ENCODE measurements at regions not wholly inside any gene's neighbourhood (a gene's known extent, or its start where the extent isn't known, plus 50 kb on each side); places are given as distances from the start of the nearest gene placed in this dataset.
"Not testable (repeated sequence)": the region's sequence is repeated elsewhere in the genome, so short reads cannot be mapped to it uniquely, and the experiment has no call there.

- TF ChIP-seq YY1 (IDR thresholded peaks at IDR 0.05; ENCODE audit: insufficient read depth, insufficient read length) (no peak), ZNF274 (IDR thresholded peaks at IDR 0.05; ENCODE audit: low read depth, low read length) (no peak), SUZ12 (IDR thresholded peaks at IDR 0.05; ENCODE audit: extremely low read depth, insufficient read depth, insufficient read length) (no peak)
Observed at GRCh38 chr13:94854688-94855087, 142.3 kb upstream of the SOX21 start.

GRCh38 chr13:94851576-94851975, 139.2 kb upstream of the SOX21 start:
- Histone ChIP-seq H3K9ac (ENCODE audit: insufficient read length, low read depth) (no peak overlapping the region), H3K4me1 (ENCODE audit: insufficient read depth, insufficient read length) (no peaks in the 10 kb centered on the region), H3K4me3 (ENCODE audit: insufficient read length, low read depth) (no peak overlapping the region), H3K27me3 (ENCODE audit: insufficient read depth, insufficient read length) (no peaks in the 10 kb centered on the region), H3K36me3 (ENCODE audit: insufficient read depth, insufficient read length, low read length) (no peaks in the 10 kb centered on the region), H3K9me3 (ENCODE audit: insufficient read depth, low read length) (peaks cover 9% of the 10 kb centered on the region; the same call in 1 of the 2 replicates)
- DNase-seq (ENCODE audit: low read depth, low spot score) = no peak
- TF ChIP-seq ZNF274 (IDR thresholded peaks at IDR 0.05; ENCODE audit: low read depth, low read length) = no peak
- TF ChIP-seq YY1 (IDR thresholded peaks at IDR 0.05; ENCODE audit: insufficient read depth, insufficient read length) = no peak
- TF ChIP-seq SUZ12 (IDR thresholded peaks at IDR 0.05; ENCODE audit: extremely low read depth, insufficient read depth, insufficient read length) = no peak

More at GRCh38 chr13:94854688-94855087, 142.3 kb upstream of the SOX21 start:
- no peak overlapping the region for H3K9ac ChIP-seq (ENCODE audit: insufficient read length, low read depth)
- H3K27me3 ChIP-seq (ENCODE audit: insufficient read depth, insufficient read length) = no peaks in the 10 kb centered on the region
- peaks cover 2% of the 10 kb centered on the region for H3K4me1 ChIP-seq (ENCODE audit: insufficient read depth, insufficient read length)
- no peaks in the 10 kb centered on the region for H3K36me3 ChIP-seq (ENCODE audit: insufficient read depth, insufficient read length, low read length)
- no peak overlapping the region for H3K4me3 ChIP-seq (ENCODE audit: insufficient read length, low read depth)
- H3K9me3 ChIP-seq (ENCODE audit: insufficient read depth, low read length) = peaks cover 9% of the 10 kb centered on the region; the same call in 1 of the 2 replicates
- no peak for DNase-seq (ENCODE audit: low read depth, low spot score)

- peaks cover 6% of the 10 kb centered on the region; the same call in 1 of the 2 replicates for H3K9me3 ChIP-seq (ENCODE audit: insufficient read depth, low read length)
- no peaks in the 10 kb centered on the region for H3K36me3 ChIP-seq (ENCODE audit: insufficient read depth, insufficient read length, low read length)
- H3K27me3 ChIP-seq (ENCODE audit: insufficient read depth, insufficient read length) = no peaks in the 10 kb centered on the region
- TF ChIP-seq ZNF274 (IDR thresholded peaks at IDR 0.05; ENCODE audit: low read depth, low read length) (no peak), YY1 (IDR thresholded peaks at IDR 0.05; ENCODE audit: insufficient read depth, insufficient read length) (no peak), SUZ12 (IDR thresholded peaks at IDR 0.05; ENCODE audit: extremely low read depth, insufficient read depth, insufficient read length) (no peak)
- no peak for DNase-seq (ENCODE audit: low read depth, low spot score)
- no peak overlapping the region for H3K9ac ChIP-seq (ENCODE audit: insufficient read length, low read depth)
- no peak overlapping the region for H3K4me3 ChIP-seq (ENCODE audit: insufficient read length, low read depth)
- no peaks in the 10 kb centered on the region for H3K4me1 ChIP-seq (ENCODE audit: insufficient read depth, insufficient read length)
Observed at GRCh38 chr13:94849254-94849653, 136.9 kb upstream of the SOX21 start.

GRCh38 chr13:94842901-94843300, 130.6 kb upstream of the SOX21 start:
- TF ChIP-seq ZNF274 (IDR thresholded peaks at IDR 0.05; ENCODE audit: low read depth, low read length) = no peak
- Histone ChIP-seq H3K36me3 (ENCODE audit: insufficient read depth, insufficient read length, low read length) (no peaks in the 10 kb centered on the region), H3K9ac (ENCODE audit: insufficient read length, low read depth) (no peak overlapping the region), H3K4me1 (ENCODE audit: insufficient read depth, insufficient read length) (no peaks in the 10 kb centered on the region), H3K4me3 (ENCODE audit: insufficient read length, low read depth) (no peak overlapping the region), H3K27me3 (ENCODE audit: insufficient read depth, insufficient read length) (no peaks in the 10 kb centered on the region), H3K9me3 (ENCODE audit: insufficient read depth, low read length) (no peaks in the 10 kb centered on the region)
- DNase-seq (ENCODE audit: low read depth, low spot score) = no peak

- H3K27me3 ChIP-seq (ENCODE audit: insufficient read depth, insufficient read length); H3K4me1 ChIP-seq (ENCODE audit: insufficient read depth, insufficient read length); H3K4me3 ChIP-seq (ENCODE audit: insufficient read length, low read depth); H3K9me3 ChIP-seq (ENCODE audit: insufficient read depth, low read length); H3K36me3 ChIP-seq (ENCODE audit: insufficient read depth, insufficient read length, low read length); DNase-seq (ENCODE audit: low read depth, low spot score); H3K9ac ChIP-seq (ENCODE audit: insufficient read length, low read depth): not testable (repeated sequence)
Observed at GRCh38 chr13:94837056-94837455, 124.7 kb upstream of the SOX21 start.

GRCh38 chr13:94829837-94830365, 117.6 kb upstream of the SOX21 start:
- no peak overlapping the region for H3K4me3 ChIP-seq (ENCODE audit: insufficient read length, low read depth)
- TF ChIP-seq YY1 (IDR thresholded peaks at IDR 0.05; ENCODE audit: insufficient read depth, insufficient read length) = no peak
- TF ChIP-seq ZNF274 (IDR thresholded peaks at IDR 0.05; ENCODE audit: low read depth, low read length) = no peak
- TF ChIP-seq SUZ12 (IDR thresholded peaks at IDR 0.05; ENCODE audit: extremely low read depth, insufficient read depth, insufficient read length) = no peak
- no peak for DNase-seq (ENCODE audit: low read depth, low spot score)
- no peaks in the 10 kb centered on the region for H3K27me3 ChIP-seq (ENCODE audit: insufficient read depth, insufficient read length)
- no peak overlapping the region for H3K9ac ChIP-seq (ENCODE audit: insufficient read length, low read depth)
- no peaks in the 10 kb centered on the region for H3K9me3 ChIP-seq (ENCODE audit: insufficient read depth, low read length)
- no peaks in the 10 kb centered on the region for H3K36me3 ChIP-seq (ENCODE audit: insufficient read depth, insufficient read length, low read length)
- H3K4me1 ChIP-seq (ENCODE audit: insufficient read depth, insufficient read length) = no peaks in the 10 kb centered on the region

GRCh38 chr13:94829185-94829836, 117.0 kb upstream of the SOX21 start:
- H3K36me3 ChIP-seq (ENCODE audit: insufficient read depth, insufficient read length, low read length) = no peaks in the 10 kb centered on the region
- no peak overlapping the region for H3K9ac ChIP-seq (ENCODE audit: insufficient read length, low read depth)
- H3K4me1 ChIP-seq (ENCODE audit: insufficient read depth, insufficient read length) = no peaks in the 10 kb centered on the region
- no peaks in the 10 kb centered on the region for H3K9me3 ChIP-seq (ENCODE audit: insufficient read depth, low read length)
- DNase-seq (ENCODE audit: low read depth, low spot score) = no peak
- H3K27me3 ChIP-seq (ENCODE audit: insufficient read depth, insufficient read length) = no peaks in the 10 kb centered on the region
- H3K4me3 ChIP-seq (ENCODE audit: insufficient read length, low read depth) = no peak overlapping the region
- TF ChIP-seq YY1 (IDR thresholded peaks at IDR 0.05; ENCODE audit: insufficient read depth, insufficient read length) (no peak), SUZ12 (IDR thresholded peaks at IDR 0.05; ENCODE audit: extremely low read depth, insufficient read depth, insufficient read length) (no peak), ZNF274 (IDR thresholded peaks at IDR 0.05; ENCODE audit: low read depth, low read length) (no peak)

Measured in NT2/D1 (cell line).